GM23338 (cell line): ENCODE measurements at regions not wholly inside any gene's neighbourhood (a gene's known extent, or its start where the extent isn't known, plus 50 kb on each side); places are given as distances from the start of the nearest gene placed in this dataset.
A peak's percentile ranks its signal among the peaks of the same experiment; 100 is the strongest.

Experiments
- ATAC-seq: fragments of 200-7000 bp; cut with Tn5 transposase; 3 replicates; pipeline ENCODE4 v1.9.1; 2020
- DNase-seq: peaks from one replicate; pipeline ENCODE4 v3.0.0-alpha.2; 2015; ENCODE audit warnings: low spot score
- H2AFZ ChIP-seq: fragments of 200-600 bp; sonication (generic); 2 replicates; pipeline ENCODE4 v1.8.0; 2016; ENCODE audit warnings: antibody characterized with exemption, mild to moderate bottlenecking, moderate library complexity
- H3F3A ChIP-seq: fragments of 200-600 bp; sonication (generic); replicated peaks from 2 replicates; pipeline ENCODE4 v1.8.0; 2017; ENCODE audit warnings: antibody characterized with exemption, mixed run types, low read depth
- H3K27ac ChIP-seq: fragments of 200-600 bp; sonication (generic); 2 replicates; pipeline ENCODE4 v1.6.1; 2016; ENCODE audit warnings: low read depth
- H3K27me3 ChIP-seq: fragments of 200-600 bp; sonication (generic); 2 replicates; pipeline ENCODE4 v1.8.0; 2016; ENCODE audit warnings: mild to moderate bottlenecking, mixed run types, moderate library complexity; ENCODE audit not compliant: insufficient read depth
- H3K36me3 ChIP-seq: fragments of 200-600 bp; sonication (generic); 2 replicates; pipeline ENCODE4 v1.8.0; 2016; ENCODE audit warnings: mild to moderate bottlenecking; ENCODE audit not compliant: insufficient read depth
- H3K4me1 ChIP-seq: fragments of 200-600 bp; sonication (generic); 2 replicates; pipeline ENCODE4 v1.8.0; 2016; ENCODE audit warnings: mild to moderate bottlenecking, moderate library complexity; ENCODE audit not compliant: insufficient read depth
- H3K4me2 ChIP-seq: fragments of 200-600 bp; sonication (generic); 2 replicates; pipeline ENCODE4 v1.7.1; 2017; ENCODE audit warnings: mixed run types
- H3K4me3 ChIP-seq: fragments of 200-600 bp; sonication (generic); 2 replicates; pipeline ENCODE4 v1.6.1; 2016; ENCODE audit warnings: mixed run types
- H3K79me2 ChIP-seq: fragments of 200-600 bp; sonication (generic); replicated peaks from 2 replicates; pipeline ENCODE4 v1.8.0; 2017; ENCODE audit warnings: mild to moderate bottlenecking; ENCODE audit not compliant: insufficient read depth
- H3K9me2 ChIP-seq: fragments of 200-600 bp; sonication (generic); 2 replicates; pipeline ENCODE4 v1.8.0; 2017; ENCODE audit not compliant: insufficient read depth
- H4K20me1 ChIP-seq: fragments of 200-600 bp; sonication (generic); replicated peaks from 2 replicates; pipeline ENCODE4 v1.8.0; 2017; ENCODE audit warnings: mild to moderate bottlenecking; ENCODE audit not compliant: insufficient read depth
- H3K27ac Mint-ChIP-seq: 2 replicates; pipeline ENCODE4 v1.8.0; 2020; ENCODE audit warnings: inconsistent platforms, mild to moderate bottlenecking, moderate library complexity, mixed read lengths
- H3K27me3 Mint-ChIP-seq: 3 replicates; pipeline ENCODE4 v1.8.0; 2022; ENCODE audit warnings: low read depth, mild to moderate bottlenecking, moderate library complexity, mixed read lengths, inconsistent platforms; ENCODE audit not compliant: insufficient read depth, poor library complexity
- H3K36me3 Mint-ChIP-seq: 3 replicates; pipeline ENCODE4 v1.8.0; 2021; ENCODE audit warnings: low read depth, mild to moderate bottlenecking, inconsistent platforms, moderate library complexity, mixed read lengths
- H3K4me1 Mint-ChIP-seq: 3 replicates; pipeline ENCODE4 v1.8.0; 2020; ENCODE audit warnings: mild to moderate bottlenecking, inconsistent platforms, mixed read lengths
- H3K4me3 Mint-ChIP-seq: 3 replicates; pipeline ENCODE4 v1.8.0; 2021; ENCODE audit warnings: moderate library complexity, mild to moderate bottlenecking, inconsistent platforms, mixed read lengths
- H3K9me3 Mint-ChIP-seq: 3 replicates; pipeline ENCODE4 v1.8.0; 2020; ENCODE audit warnings: moderate library complexity, mild to moderate bottlenecking, inconsistent platforms, mixed read lengths
- CREB1 ChIP-seq: fragments of 250-450 bp; sonication (Bioruptor Pico); IDR thresholded peaks from 2 replicates; pipeline ENCODE4 v1.5.0; 2020; ENCODE audit warnings: low read depth, mild to moderate bottlenecking, moderate library complexity
- CTCF ChIP-seq, 2 experiments: fragments of 200-600 bp in 1 of 2; sonication (generic) in 1 of 2; conservative IDR thresholded peaks; 2 replicates each; pipeline versions ENCODE4 v1.5.1 to v1.6.1; 2016 to 2017; ENCODE audit warnings: antibody characterized with exemption in 2 of 2, low read depth in 2 of 2, mild to moderate bottlenecking in 2 of 2, moderate library complexity in 1 of 2
- ETS1 ChIP-seq: IDR thresholded peaks from 2 replicates; pipeline ENCODE4 v1.6.1; 2016; ENCODE audit warnings: antibody characterized with exemption
- EZH2 ChIP-seq: fragments of 200-600 bp; sonication (generic); IDR thresholded peaks from one replicate; pipeline ENCODE4 v1.8.0; 2017; ENCODE audit warnings: antibody characterized with exemption, mild to moderate bottlenecking, low read depth; ENCODE audit not compliant: unreplicated experiment
- EZH2phosphoT487 ChIP-seq: fragments of 200-600 bp; sonication (generic); IDR thresholded peaks from one replicate; pipeline ENCODE4 v1.8.1; 2018; ENCODE audit warnings: antibody characterized with exemption; ENCODE audit not compliant: unreplicated experiment
- JUNB ChIP-seq: IDR thresholded peaks from one replicate; pipeline ENCODE4 v1.6.1; 2016; ENCODE audit warnings: antibody characterized with exemption; ENCODE audit not compliant: unreplicated experiment
- NANOG ChIP-seq: IDR thresholded peaks from 2 replicates; pipeline ENCODE4 v1.6.1; 2016; ENCODE audit warnings: antibody characterized with exemption, borderline replicate concordance
- POLR2AphosphoS5 ChIP-seq: IDR thresholded peaks from 2 replicates; pipeline ENCODE4 v1.6.1; 2016; ENCODE audit warnings: antibody characterized with exemption, low read depth
- REST ChIP-seq: IDR thresholded peaks from one replicate; pipeline ENCODE4 v1.6.1; 2018; ENCODE audit warnings: antibody characterized with exemption; ENCODE audit not compliant: unreplicated experiment
- STAT1 ChIP-seq: IDR thresholded peaks from one replicate; pipeline ENCODE4 v1.6.1; 2016; ENCODE audit warnings: antibody characterized with exemption; ENCODE audit not compliant: unreplicated experiment
- ZNF114 ChIP-seq: fragments of 250-450 bp; sonication (Bioruptor Pico); IDR thresholded peaks from 2 replicates; pipeline ENCODE4 v1.5.0; 2020; ENCODE audit warnings: mild to moderate bottlenecking, moderate library complexity
- ZNF331 ChIP-seq: fragments of 250-450 bp; sonication (Bioruptor Pico); IDR thresholded peaks from 2 replicates; pipeline ENCODE4 v1.5.0; 2020; ENCODE audit warnings: low read depth, mild to moderate bottlenecking, moderate library complexity
- ZNF462 ChIP-seq: fragments of 250-450 bp; sonication (Bioruptor Pico); IDR thresholded peaks from 2 replicates; pipeline ENCODE4 v1.5.0; 2020; ENCODE audit warnings: mild to moderate bottlenecking, moderate library complexity

GRCh38 chr5:167452136-167452535 is 839.3 kb upstream of the WWC1 start:
- Histone ChIP-seq H3K27me3 (no peaks in the 10 kb centered on the region), H2AFZ (0 out of 2 replicates have a peak overlapping the region, but pooled peaks have one; percentile 23), H3K4me2 (no peak overlapping the region), H3K79me2 (no peaks in the 10 kb centered on the region), H3K9me2 (peaks cover 6% of the 10 kb centered on the region; the same call in 1 of the 2 replicates), H3K4me1 (peaks cover 10% of the 10 kb centered on the region; the same call in 1 of the 2 replicates), H3K27ac (no peak overlapping the region), H3K4me3 (no peak overlapping the region), H3F3A (no peaks in the 10 kb centered on the region), H3K36me3 (no peaks in the 10 kb centered on the region), H4K20me1 (no peaks in the 10 kb centered on the region)
- ATAC-seq: no peak
- TF ChIP-seq REST (no peak), POLR2AphosphoS5 (no peak), NANOG (no peak), JUNB (no peak), ETS1 (no peak), EZH2phosphoT487 (no peak), EZH2 (no peak), ZNF331 (no peak), ZNF114 (no peak), CTCF (conservative IDR thresholded peaks at IDR 0.05; ENCODE audit: low read depth in 2 of 2) (no peak), ZNF462 (CRISPR knock-in tag) (no peak), CREB1 (CRISPR knock-in tag) (no peak), STAT1 (no peak)
- DNase-seq: no peak
- H3K27me3 Mint-ChIP-seq: no peaks in the 10 kb centered on the region
- H3K27ac Mint-ChIP-seq: 0 out of 2 replicates have a peak overlapping the region, but pooled peaks have one; percentile 17
- no peaks in the 10 kb centered on the region for H3K9me3 Mint-ChIP-seq
- peaks cover 25% of the 10 kb centered on the region for H3K4me1 Mint-ChIP-seq
- no peak overlapping the region for H3K4me3 Mint-ChIP-seq
- H3K36me3 Mint-ChIP-seq: no peaks in the 10 kb centered on the region
